Endothelial cell of umbilical vein (primary cell): ENCODE measurements at regions not wholly inside any gene's neighbourhood (a gene's known extent, or its start where the extent isn't known, plus 50 kb on each side); places are given as distances from the start of the nearest gene placed in this dataset.

Source experiments
- BruUV-seq: library from RNA; stranded (reverse); fragments of 400-500 nt; replicated peaks from 2 replicates; lab custom pipeline; 2021; lab: Mats Ljungman, UMichigan
- CTCF ChIA-PET: fragments of 300-600, 350-600 bp; sonication (Branson Sonifier 250); formaldehyde crosslinking; loops from one replicate; lab custom pipeline; 2021; ENCODE audit warnings: antibody characterized with exemption, inconsistent platforms; lab: Charles Lee
- POLR2A ChIA-PET: fragments of 300-600, 350-600 bp; sonication (Branson Sonifier 250); formaldehyde crosslinking; loops from one replicate; lab custom pipeline; 2021; ENCODE audit warnings: antibody characterized with exemption, inconsistent platforms; lab: Charles Lee
- DNase-seq: peaks from one replicate; pipeline ENCODE4 v3.0.0-alpha.2; 2011; ENCODE audit warnings: low read depth, low spot score
- FAIRE-seq: peaks from 2 replicates; lab custom pipeline; 2011; peaks lifted over from hg19 to GRCh38; lab: Jason Lieb, UNC
- H2AFZ ChIP-seq: 2 replicates; pipeline ENCODE4 v1.6.0; 2012; ENCODE audit warnings: low read depth, low read length, control low read depth, inconsistent platforms
- H3K27ac ChIP-seq: 2 replicates; pipeline ENCODE4 v1.5.1; 2011; ENCODE audit warnings: low read depth, mild to moderate bottlenecking, control low read depth, low read length, moderate library complexity; ENCODE audit not compliant: insufficient read depth
- H3K27me3 ChIP-seq, 2 experiments: 2 replicates each; pipeline versions ENCODE4 v1.6.0 to v1.6.1; 2011; ENCODE audit warnings: low read length in 2 of 2, mixed read lengths in 1 of 2; ENCODE audit not compliant: control insufficient read depth in 2 of 2, insufficient read depth in 2 of 2
- H3K36me3 ChIP-seq, 2 experiments: 2 replicates in 1 of 2; 3 replicates in 1 of 2; pipeline ENCODE4 v1.5.1; 2011; ENCODE audit warnings: low read length in 2 of 2, mild to moderate bottlenecking in 1 of 2, moderate library complexity in 1 of 2; ENCODE audit not compliant: control insufficient read depth in 2 of 2, insufficient read depth in 2 of 2; ENCODE audit errors: extremely low read depth in 1 of 2
- H3K4me1 ChIP-seq: 3 replicates; pipeline ENCODE4 v1.5.1; 2011; ENCODE audit warnings: mild to moderate bottlenecking, low read length; ENCODE audit not compliant: control insufficient read depth, insufficient read depth; ENCODE audit errors: extremely low read depth
- H3K4me2 ChIP-seq: 2 replicates; pipeline ENCODE4 v1.6.1; 2011; ENCODE audit warnings: low read length, control low read depth, mixed read lengths; ENCODE audit not compliant: insufficient read depth
- H3K4me3 ChIP-seq, 3 experiments: fragments of 200-600 bp in 1 of 3; sonication (generic), shearing (Covaris generic) in 1 of 3; replicated peaks in 1 of 3; 2 replicates each; pipeline ENCODE4 v1.5.1; 2011 to 2016; ENCODE audit warnings: control low read depth in 3 of 3, low read length in 3 of 3, mild to moderate bottlenecking in 2 of 3, inconsistent platforms in 1 of 3, low read depth in 1 of 3, moderate library complexity in 1 of 3; ENCODE audit not compliant: insufficient read depth in 1 of 3
- H3K79me2 ChIP-seq: 2 replicates; pipeline ENCODE4 v1.6.0; 2012; ENCODE audit warnings: low read length, inconsistent platforms; ENCODE audit not compliant: control insufficient read depth, insufficient read depth
- H3K9ac ChIP-seq: replicated peaks from 2 replicates; pipeline ENCODE3; 2011; ENCODE audit warnings: low read length, control low read depth; ENCODE audit not compliant: insufficient read depth; ENCODE audit errors: extremely low read depth
- H3K9me1 ChIP-seq: replicated peaks from 3 replicates; pipeline ENCODE4 v1.6.0; 2011; ENCODE audit warnings: mild to moderate bottlenecking, low read length; ENCODE audit not compliant: control insufficient read depth, insufficient read depth; ENCODE audit errors: extremely low read depth
- H3K9me3 ChIP-seq: replicated peaks from 2 replicates; pipeline ENCODE4 v1.5.1; 2012; ENCODE audit warnings: low read length, inconsistent platforms; ENCODE audit not compliant: control insufficient read depth, insufficient read depth
- H4K20me1 ChIP-seq: replicated peaks from 2 replicates; pipeline ENCODE3; 2011; ENCODE audit warnings: mild to moderate bottlenecking, low read length; ENCODE audit not compliant: control insufficient read depth, insufficient read depth; ENCODE audit errors: extremely low read depth
- EZH2 ChIP-seq: IDR thresholded peaks from 2 replicates; pipeline ENCODE4 v1.6.1; 2012; ENCODE audit warnings: borderline replicate concordance, low read depth, mild to moderate bottlenecking, moderate library complexity, low read length, inconsistent platforms; ENCODE audit not compliant: severe bottlenecking
- FOS ChIP-seq: IDR thresholded peaks from 2 replicates; pipeline ENCODE4 v1.6.1; 2011; ENCODE audit warnings: mild to moderate bottlenecking, low read length, moderate library complexity, borderline replicate concordance; ENCODE audit not compliant: insufficient read depth
- MYC ChIP-seq: IDR thresholded peaks from one replicate; pipeline ENCODE4 v1.6.1; 2011; ENCODE audit warnings: mild to moderate bottlenecking, low read depth, low read length
- POLR2A ChIP-seq: IDR thresholded peaks from 2 replicates; pipeline ENCODE4 v1.6.1; 2012; ENCODE audit warnings: low read depth, mild to moderate bottlenecking, control low read depth, low read length
- POLR2AphosphoS5 ChIP-seq: IDR thresholded peaks from 2 replicates; pipeline ENCODE4 v1.6.1; 2012; ENCODE audit warnings: low read depth, mild to moderate bottlenecking, control low read depth, low read length, moderate library complexity; ENCODE audit not compliant: insufficient read depth
- dilution Hi-C: fragments of 300-500 bp; cut with MboI; formaldehyde crosslinking; loops from one replicate; pipeline ENCODE4 v1.15.0; 2019; ENCODE audit warnings: low sequenced_read_pairs; ENCODE audit not compliant: extremely low pct_ligation_motif_present
- intact Hi-C: fragments of 100-400 bp; cut with micrococcal nuclease; formaldehyde crosslinking; loops from one replicate; pipeline ENCODE4 v1.10.0; 2022
- TF ChIP-seq, protein P1 (sequence below): IDR thresholded peaks from 2 replicates; pipeline ENCODE4 v1.6.1; 2011; ENCODE audit not compliant: insufficient read depth, insufficient read length
- TF ChIP-seq, protein P2 (sequence below), 2 donors: IDR thresholded peaks; 1 replicate in 1 of 2; 2 replicates in 1 of 2; pipeline ENCODE4 v1.5.1; 2011; ENCODE audit warnings: low read length in 2 of 2, mild to moderate bottlenecking in 2 of 2, moderate library complexity in 2 of 2, control low read depth in 1 of 2, inconsistent platforms in 1 of 2, low read depth in 1 of 2; ENCODE audit not compliant: insufficient read depth in 1 of 2; ENCODE audit errors: extremely low read depth in 1 of 2

DNA sequence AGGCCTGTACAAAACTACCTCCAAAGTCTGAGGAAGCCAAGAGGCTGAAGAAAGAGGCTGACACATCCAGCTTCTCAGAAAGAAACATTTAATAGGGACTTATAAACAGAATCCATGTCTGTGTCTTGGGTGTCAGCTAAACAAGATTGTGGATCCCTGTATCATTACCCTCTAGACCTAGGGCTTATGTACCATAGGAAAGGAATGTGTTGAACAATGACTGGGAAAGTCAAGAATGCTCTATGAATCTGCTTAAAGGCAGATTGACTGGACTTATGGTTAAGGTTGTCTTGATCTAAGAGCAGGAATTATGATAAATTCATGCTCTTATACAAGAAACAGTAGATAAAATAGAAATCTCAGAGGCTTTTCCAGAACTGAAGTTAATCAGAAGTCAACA is 335.7 kb upstream of the RPS23 start:
- H4K20me1 ChIP-seq: no peaks in the 10 kb centered on the region
- intact Hi-C loops: no loop called here
- POLR2A ChIA-PET: no interaction called here
- no peak overlapping the region for H3K9ac ChIP-seq
- no peak for TF ChIP-seq EZH2
- no peak for TF ChIP-seq MYC
- TF ChIP-seq, protein P1, sequence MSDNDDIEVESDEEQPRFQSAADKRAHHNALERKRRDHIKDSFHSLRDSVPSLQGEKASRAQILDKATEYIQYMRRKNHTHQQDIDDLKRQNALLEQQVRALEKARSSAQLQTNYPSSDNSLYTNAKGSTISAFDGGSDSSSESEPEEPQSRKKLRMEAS: no peak
- no peak for TF ChIP-seq POLR2A
- TF ChIP-seq, protein P2, sequence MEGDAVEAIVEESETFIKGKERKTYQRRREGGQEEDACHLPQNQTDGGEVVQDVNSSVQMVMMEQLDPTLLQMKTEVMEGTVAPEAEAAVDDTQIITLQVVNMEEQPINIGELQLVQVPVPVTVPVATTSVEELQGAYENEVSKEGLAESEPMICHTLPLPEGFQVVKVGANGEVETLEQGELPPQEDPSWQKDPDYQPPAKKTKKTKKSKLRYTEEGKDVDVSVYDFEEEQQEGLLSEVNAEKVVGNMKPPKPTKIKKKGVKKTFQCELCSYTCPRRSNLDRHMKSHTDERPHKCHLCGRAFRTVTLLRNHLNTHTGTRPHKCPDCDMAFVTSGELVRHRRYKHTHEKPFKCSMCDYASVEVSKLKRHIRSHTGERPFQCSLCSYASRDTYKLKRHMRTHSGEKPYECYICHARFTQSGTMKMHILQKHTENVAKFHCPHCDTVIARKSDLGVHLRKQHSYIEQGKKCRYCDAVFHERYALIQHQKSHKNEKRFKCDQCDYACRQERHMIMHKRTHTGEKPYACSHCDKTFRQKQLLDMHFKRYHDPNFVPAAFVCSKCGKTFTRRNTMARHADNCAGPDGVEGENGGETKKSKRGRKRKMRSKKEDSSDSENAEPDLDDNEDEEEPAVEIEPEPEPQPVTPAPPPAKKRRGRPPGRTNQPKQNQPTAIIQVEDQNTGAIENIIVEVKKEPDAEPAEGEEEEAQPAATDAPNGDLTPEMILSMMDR (IDR thresholded peaks at IDR 0.05; ENCODE audit: extremely low read depth in 1 of 2, insufficient read depth in 1 of 2, low read depth in 1 of 2, low read length in 2 of 2): no peak
- CTCF ChIA-PET: no interaction called here
- FAIRE-seq (no peak), DNase-seq (no peak)
- H3K4me3 ChIP-seq: no peak overlapping the region
- no peaks in the 10 kb centered on the region for H3K27me3 ChIP-seq
- no peak overlapping the region for H2AFZ ChIP-seq
- H3K4me2 ChIP-seq: no peak overlapping the region
- dilution Hi-C loops: no loop called here
- no peaks in the 10 kb centered on the region for H3K79me2 ChIP-seq
- H3K9me1 ChIP-seq: no peaks in the 10 kb centered on the region
- BruUV-seq: no TSS peak
- H3K36me3 ChIP-seq: no peaks in the 10 kb centered on the region
- no peaks in the 10 kb centered on the region for H3K9me3 ChIP-seq
- no peaks in the 10 kb centered on the region for H3K4me1 ChIP-seq
- H3K27ac ChIP-seq: no peak overlapping the region

DNA sequence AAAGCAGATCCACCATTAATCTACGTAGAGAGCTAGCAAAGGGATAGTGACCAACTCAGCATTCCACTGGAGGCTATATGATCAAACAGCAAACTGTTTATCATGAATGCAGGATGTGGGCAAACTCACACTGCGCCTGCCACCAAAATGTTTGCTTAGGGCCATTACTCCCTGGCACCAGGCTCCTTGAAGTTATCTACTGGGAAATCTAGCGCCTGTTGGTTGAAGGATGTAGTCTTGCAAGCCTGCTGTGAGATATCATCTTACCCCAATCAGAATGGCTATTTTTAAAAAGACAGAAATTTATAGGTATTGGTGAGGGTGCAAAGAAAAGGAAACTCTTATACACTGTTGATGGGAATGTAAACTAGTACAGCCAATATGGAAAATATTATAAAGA is 332.5 kb upstream of the RPS23 start:
- dilution Hi-C loops: no loop called here
- DNase-seq (no peak), FAIRE-seq (no peak)
- Histone ChIP-seq H3K27me3 (no peaks in the 10 kb centered on the region), H3K79me2 (no peaks in the 10 kb centered on the region), H4K20me1 (no peaks in the 10 kb centered on the region), H3K36me3 (no peaks in the 10 kb centered on the region), H3K27ac (no peak overlapping the region), H3K9ac (no peak overlapping the region), H3K9me1 (no peaks in the 10 kb centered on the region), H2AFZ (no peak overlapping the region), H3K4me3 (no peak overlapping the region), H3K4me1 (no peaks in the 10 kb centered on the region), H3K4me2 (no peak overlapping the region), H3K9me3 (no peaks in the 10 kb centered on the region)
- intact Hi-C loops: no loop called here
- no TSS peak for BruUV-seq
- ChIA-PET POLR2A (no interaction called here), CTCF (no interaction called here)
- TF ChIP-seq POLR2A: no peak
- no peak for TF ChIP-seq POLR2AphosphoS5
- TF ChIP-seq, protein P2 (IDR thresholded peaks at IDR 0.05; ENCODE audit: extremely low read depth in 1 of 2, insufficient read depth in 1 of 2, low read depth in 1 of 2, low read length in 2 of 2): no peak
- TF ChIP-seq FOS: no peak
